HG03469 (cell line): ENCODE measurements at regions not wholly inside any gene's neighbourhood (a gene's known extent, or its start where the extent isn't known, plus 50 kb on each side); places are given as distances from the start of the nearest gene placed in this dataset.

Experiments used
- ATAC-seq: cut with Tn5 transposase; IDR thresholded peaks from one replicate; pipeline ENCODE4 v1.9.1; 2021; ENCODE audit warnings: mild to moderate bottlenecking, moderate library complexity, moderate number of reproducible peaks; ENCODE audit not compliant: unreplicated experiment

- ATAC-seq: no peak
Observed at GRCh38 chr10:29105516-29106215, 183.2 kb upstream of the LYZL1 start.

GRCh38 chr10:29106287-29106686 lies 182.6 kb upstream of the LYZL1 start:
- ATAC-seq: no peak

GRCh38 chr10:29107866-29108498 lies 180.9 kb upstream of the LYZL1 start:
- no peak for ATAC-seq

- no peak for ATAC-seq
Observed at GRCh38 chr10:29109707-29110571, 178.9 kb upstream of the LYZL1 start.

GRCh38 chr10:29112827-29113615 lies 175.8 kb upstream of the LYZL1 start:
- no peak for ATAC-seq

GRCh38 chr10:29113616-29113945 lies 175.3 kb upstream of the LYZL1 start:
- ATAC-seq: no peak

- no peak for ATAC-seq
Observed at GRCh38 chr10:29114141-29114540, 174.7 kb upstream of the LYZL1 start.

GRCh38 chr10:29117781-29118180 lies 171.1 kb upstream of the LYZL1 start:
- no peak for ATAC-seq

GRCh38 chr10:29119374-29119773 lies 169.5 kb upstream of the LYZL1 start:
- ATAC-seq: no peak

GRCh38 chr10:29120216-29120615 lies 168.7 kb upstream of the LYZL1 start:
- ATAC-seq: no peak

GRCh38 chr10:29124864-29125263 lies 164.0 kb upstream of the LYZL1 start:
- no peak for ATAC-seq

GRCh38 chr10:29127037-29127700 lies 161.7 kb upstream of the LYZL1 start:
- no peak for ATAC-seq

GRCh38 chr10:29127731-29128130 lies 161.1 kb upstream of the LYZL1 start:
- ATAC-seq: no peak

GRCh38 chr10:29130190-29130673 lies 158.6 kb upstream of the LYZL1 start:
- ATAC-seq: no peak

- no peak for ATAC-seq
Observed at GRCh38 chr10:29131952-29132547, 156.8 kb upstream of the LYZL1 start.

GRCh38 chr10:29132551-29133111 lies 156.2 kb upstream of the LYZL1 start:
- no peak for ATAC-seq

- no peak for ATAC-seq
Observed at GRCh38 chr10:29135337-29135736, 153.5 kb upstream of the LYZL1 start.

GRCh38 chr10:29136411-29136810 lies 152.5 kb upstream of the LYZL1 start:
- ATAC-seq: no peak

- no peak for ATAC-seq
Observed at GRCh38 chr10:29140151-29140550, 148.7 kb upstream of the LYZL1 start.

- ATAC-seq: no peak
Observed at GRCh38 chr10:29140991-29141390, 147.9 kb upstream of the LYZL1 start.
